NB4 (cell line): ENCODE measurements at regions not wholly inside any gene's neighbourhood (a gene's known extent, or its start where the extent isn't known, plus 50 kb on each side); places are given as distances from the start of the nearest gene placed in this dataset.

Source experiments
- MYC ChIP-seq: IDR thresholded peaks from 2 replicates; pipeline ENCODE4 v1.6.1; 2011; ENCODE audit warnings: low read depth, low read length
- POLR2A ChIP-seq: IDR thresholded peaks from 2 replicates; pipeline ENCODE4 v1.6.1; 2011; ENCODE audit warnings: mild to moderate bottlenecking; ENCODE audit not compliant: insufficient read length; ENCODE audit errors: extremely low read depth
- TF ChIP-seq, protein P1 (sequence below): IDR thresholded peaks from one replicate; pipeline ENCODE4 v1.5.1; 2012; ENCODE audit warnings: low read depth, low read length
- TF ChIP-seq, protein P2 (sequence below): IDR thresholded peaks from 2 replicates; pipeline ENCODE4 v1.6.1; 2011; ENCODE audit warnings: low read depth, low read length

DNA sequence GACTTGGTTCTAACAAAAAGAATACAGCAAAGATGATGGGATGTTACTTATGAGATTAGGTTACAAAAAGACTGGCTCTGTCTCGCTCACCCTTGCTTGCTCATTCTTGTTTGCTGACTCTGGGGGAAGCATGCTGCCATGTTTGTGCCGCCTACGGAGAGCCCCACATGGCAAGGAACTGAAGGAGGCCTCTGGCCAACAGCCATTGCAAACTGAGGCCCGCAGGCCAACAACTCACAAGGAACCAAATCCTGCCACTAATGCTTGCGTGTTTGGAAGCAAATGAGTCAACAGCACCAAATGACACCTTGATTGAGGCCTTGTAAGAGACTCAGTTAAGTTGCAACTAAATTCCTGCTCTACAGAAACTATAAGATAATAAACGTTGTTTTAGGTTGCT, 82.1 kb upstream of the FOXN2 start:
- TF ChIP-seq POLR2A (no peak), MYC (no peak)
- TF ChIP-seq, protein P1, sequence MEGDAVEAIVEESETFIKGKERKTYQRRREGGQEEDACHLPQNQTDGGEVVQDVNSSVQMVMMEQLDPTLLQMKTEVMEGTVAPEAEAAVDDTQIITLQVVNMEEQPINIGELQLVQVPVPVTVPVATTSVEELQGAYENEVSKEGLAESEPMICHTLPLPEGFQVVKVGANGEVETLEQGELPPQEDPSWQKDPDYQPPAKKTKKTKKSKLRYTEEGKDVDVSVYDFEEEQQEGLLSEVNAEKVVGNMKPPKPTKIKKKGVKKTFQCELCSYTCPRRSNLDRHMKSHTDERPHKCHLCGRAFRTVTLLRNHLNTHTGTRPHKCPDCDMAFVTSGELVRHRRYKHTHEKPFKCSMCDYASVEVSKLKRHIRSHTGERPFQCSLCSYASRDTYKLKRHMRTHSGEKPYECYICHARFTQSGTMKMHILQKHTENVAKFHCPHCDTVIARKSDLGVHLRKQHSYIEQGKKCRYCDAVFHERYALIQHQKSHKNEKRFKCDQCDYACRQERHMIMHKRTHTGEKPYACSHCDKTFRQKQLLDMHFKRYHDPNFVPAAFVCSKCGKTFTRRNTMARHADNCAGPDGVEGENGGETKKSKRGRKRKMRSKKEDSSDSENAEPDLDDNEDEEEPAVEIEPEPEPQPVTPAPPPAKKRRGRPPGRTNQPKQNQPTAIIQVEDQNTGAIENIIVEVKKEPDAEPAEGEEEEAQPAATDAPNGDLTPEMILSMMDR = no peak
- TF ChIP-seq, protein P2, sequence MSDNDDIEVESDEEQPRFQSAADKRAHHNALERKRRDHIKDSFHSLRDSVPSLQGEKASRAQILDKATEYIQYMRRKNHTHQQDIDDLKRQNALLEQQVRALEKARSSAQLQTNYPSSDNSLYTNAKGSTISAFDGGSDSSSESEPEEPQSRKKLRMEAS = no peak
